H9 (cell line): ENCODE measurements at regions not wholly inside any gene's neighbourhood (a gene's known extent, or its start where the extent isn't known, plus 50 kb on each side); places are given as distances from the start of the nearest gene placed in this dataset.
A peak's percentile ranks its signal among the peaks of the same experiment; 100 is the strongest.

Experiments used
- DNase-seq: peaks from one replicate; pipeline ENCODE4 v3.0.0-alpha.2; 2017
- H2AFZ ChIP-seq: one replicate; pipeline ENCODE4 v1.6.1; 2013; ENCODE audit warnings: mild to moderate bottlenecking, low read length, control low read depth, moderate library complexity
- H2AK5ac ChIP-seq: 2 replicates; pipeline ENCODE4 v1.6.1; 2013; ENCODE audit warnings: low read length, control low read depth, mixed read lengths; ENCODE audit not compliant: insufficient read length
- H2BK120ac ChIP-seq: one replicate; pipeline ENCODE4 v1.6.1; 2013; ENCODE audit warnings: low read depth, mild to moderate bottlenecking, low read length, control low read depth, inconsistent platforms; ENCODE audit not compliant: poor library complexity, severe bottlenecking
- H2BK12ac ChIP-seq: 2 replicates; pipeline ENCODE4 v1.6.1; 2013; ENCODE audit warnings: low read length, control low read depth, mixed read lengths, low read depth; ENCODE audit not compliant: insufficient read length
- H2BK15ac ChIP-seq: 2 replicates; pipeline ENCODE4 v1.6.1; 2013; ENCODE audit warnings: low read depth, low read length, control low read depth
- H2BK20ac ChIP-seq: one replicate; pipeline ENCODE4 v1.6.1; 2013; ENCODE audit warnings: low read depth, mild to moderate bottlenecking, low read length, control low read depth, inconsistent platforms; ENCODE audit not compliant: poor library complexity, severe bottlenecking
- H2BK5ac ChIP-seq: 2 replicates; pipeline ENCODE4 v1.6.1; 2013; ENCODE audit warnings: low read length, control low read depth, mixed read lengths; ENCODE audit not compliant: insufficient read length
- H3K14ac ChIP-seq: 2 replicates; pipeline ENCODE4 v1.6.1; 2013; ENCODE audit warnings: low read length, control low read depth; ENCODE audit not compliant: insufficient read depth
- H3K18ac ChIP-seq: 2 replicates; pipeline ENCODE4 v1.6.1; 2013; ENCODE audit warnings: low read depth, mild to moderate bottlenecking, mixed read lengths, low read length, control low read depth; ENCODE audit not compliant: insufficient read length
- H3K23ac ChIP-seq: 2 replicates; pipeline ENCODE4 v1.6.1; 2013; ENCODE audit warnings: low read length, control low read depth, mixed read lengths, low read depth; ENCODE audit not compliant: insufficient read length
- H3K23me2 ChIP-seq: 2 replicates; pipeline ENCODE4 v1.6.1; 2013; ENCODE audit warnings: low read depth, mild to moderate bottlenecking, mixed read lengths, low read length, control low read depth; ENCODE audit not compliant: insufficient read length, poor library complexity, severe bottlenecking
- H3K27ac ChIP-seq: 2 replicates; pipeline ENCODE4 v1.5.1; 2013; ENCODE audit warnings: low read length, control low read depth, mixed read lengths, low read depth; ENCODE audit not compliant: insufficient read length
- H3K27me3 ChIP-seq: 2 replicates; pipeline ENCODE4 v1.6.1; 2013; ENCODE audit warnings: low read length, control low read depth, inconsistent platforms; ENCODE audit not compliant: insufficient read depth
- H3K4ac ChIP-seq: 2 replicates; pipeline ENCODE4 v1.6.1; 2013; ENCODE audit warnings: low read depth, mild to moderate bottlenecking, control low read depth, inconsistent platforms, low read length, moderate library complexity
- H3K4me1 ChIP-seq: 2 replicates; pipeline ENCODE4 v1.6.1; 2013; ENCODE audit warnings: low read length, control low read depth, inconsistent platforms; ENCODE audit not compliant: insufficient read depth
- H3K4me2 ChIP-seq: 2 replicates; pipeline ENCODE4 v1.6.1; 2013; ENCODE audit warnings: low read length, control low read depth, mixed read lengths; ENCODE audit not compliant: insufficient read length, insufficient read depth
- H3K56ac ChIP-seq: 2 replicates; pipeline ENCODE4 v1.6.1; 2013; ENCODE audit warnings: low read depth, mild to moderate bottlenecking, mixed read lengths, low read length, control low read depth; ENCODE audit not compliant: insufficient read length
- H3K79me1 ChIP-seq: 2 replicates; pipeline ENCODE4 v1.6.1; 2013; ENCODE audit warnings: low read depth, mild to moderate bottlenecking, moderate library complexity, low read length, control low read depth, inconsistent platforms; ENCODE audit not compliant: insufficient read depth, poor library complexity, severe bottlenecking
- H3K79me2 ChIP-seq: 2 replicates; pipeline ENCODE4 v1.6.1; 2013; ENCODE audit warnings: low read length, control low read depth, inconsistent platforms; ENCODE audit not compliant: insufficient read depth
- H3K9ac ChIP-seq: 2 replicates; pipeline ENCODE4 v1.6.1; 2013; ENCODE audit warnings: low read length, control low read depth, mixed read lengths; ENCODE audit not compliant: insufficient read length; ENCODE audit errors: extremely low read depth
- H3K9me3 ChIP-seq: one replicate; pipeline ENCODE4 v1.6.1; 2013; ENCODE audit warnings: low read depth, low read length, inconsistent platforms; ENCODE audit not compliant: control insufficient read depth
- H3T11ph ChIP-seq: one replicate; pipeline ENCODE4 v1.6.1; 2013; ENCODE audit warnings: mild to moderate bottlenecking, low read length, control low read depth, inconsistent platforms
- H4K20me1 ChIP-seq: one replicate; pipeline ENCODE4 v1.6.1; 2013; ENCODE audit not compliant: control insufficient read depth, insufficient read length, insufficient read depth
- H4K5ac ChIP-seq: 2 replicates; pipeline ENCODE4 v1.6.1; 2013; ENCODE audit warnings: low read depth, mild to moderate bottlenecking, mixed read lengths, low read length, control low read depth; ENCODE audit not compliant: insufficient read length
- H4K8ac ChIP-seq: replicated peaks from 2 replicates; pipeline ENCODE4 v1.6.1; 2013; ENCODE audit warnings: low read length, control low read depth, mixed read lengths, low read depth; ENCODE audit not compliant: insufficient read length
- H4K91ac ChIP-seq: 2 replicates; pipeline ENCODE4 v1.6.1; 2013; ENCODE audit warnings: low read depth, mild to moderate bottlenecking, moderate library complexity, mixed read lengths, low read length, control low read depth; ENCODE audit not compliant: insufficient read length
- H3K27ac Mint-ChIP-seq, 3 experiments: 2 replicates in 2 of 3; 3 replicates in 1 of 3; pipeline ENCODE4 v1.8.0; 2020 to 2021; ENCODE audit warnings: mixed read lengths in 3 of 3, mild to moderate bottlenecking in 1 of 3, moderate library complexity in 1 of 3
- H3K27me3 Mint-ChIP-seq: 2 replicates; pipeline ENCODE4 v1.8.0; 2021; ENCODE audit warnings: low read depth, mild to moderate bottlenecking, moderate library complexity, mixed read lengths
- H3K36me3 Mint-ChIP-seq, 3 experiments: 2 replicates in 2 of 3; 3 replicates in 1 of 3; pipeline ENCODE4 v1.8.0; 2020 to 2021; ENCODE audit warnings: low read depth in 3 of 3, mixed read lengths in 3 of 3; ENCODE audit not compliant: insufficient read depth in 1 of 3
- H3K4me1 Mint-ChIP-seq, 2 experiments: 2 replicates each; pipeline ENCODE4 v1.8.0; 2020; ENCODE audit warnings: mixed read lengths in 2 of 2
- H3K4me3 Mint-ChIP-seq, 2 experiments: 2 replicates in 1 of 2; 3 replicates in 1 of 2; pipeline ENCODE4 v1.8.0; 2020 to 2021; ENCODE audit warnings: mild to moderate bottlenecking in 2 of 2, mixed read lengths in 2 of 2, moderate library complexity in 1 of 2
- H3K9me3 Mint-ChIP-seq, 2 experiments: 2 replicates in 1 of 2; 3 replicates in 1 of 2; pipeline ENCODE4 v1.8.0; 2020; ENCODE audit warnings: mild to moderate bottlenecking in 2 of 2, mixed read lengths in 2 of 2, moderate library complexity in 1 of 2
- CTCF ChIP-seq: fragments of 200-600 bp; sonication (generic); conservative IDR thresholded peaks from 3 replicates; pipeline ENCODE4 v1.8.0; 2021; ENCODE audit warnings: antibody characterized with exemption, mild to moderate bottlenecking
- WGBS: extraction: QIAGEN DNeasy Blood & Tissue Kit; methylation state at CpG from one replicate; pipeline ENCODE4 v1.1.7; 2013; ENCODE audit warnings: missing lambda C conversion rate, low lambda C conversion rate, mixed read lengths; ENCODE audit not compliant: insufficient read length; ENCODE audit errors: extremely low coverage; 5-methylcytosine and 5-hydroxymethylcytosine counted together

DNA sequence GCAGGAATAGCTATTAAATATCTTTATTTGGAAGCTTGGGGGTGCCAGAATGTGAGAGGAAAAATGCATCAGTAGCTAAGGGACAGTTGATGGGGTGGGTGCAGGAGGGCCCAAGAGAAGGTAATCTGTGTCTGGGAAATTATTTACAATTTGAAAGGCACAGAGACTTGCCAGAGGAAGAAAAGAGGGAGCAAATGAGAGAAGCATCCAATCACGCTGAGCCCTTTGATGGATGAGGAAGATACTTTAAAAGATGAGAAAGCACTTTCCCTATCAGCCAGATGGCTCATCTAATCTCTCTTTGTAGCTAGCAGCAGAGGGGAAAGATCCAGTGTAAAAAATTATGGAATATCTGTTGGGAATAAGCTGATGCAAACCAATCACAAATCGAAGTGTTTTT lies 57.0 kb upstream of the ABCA1 start:
- no peak overlapping the region for H2AFZ ChIP-seq

More for the DNA sequence above, 57.0 kb upstream of the ABCA1 start:
- no peaks in the 10 kb centered on the region for H4K20me1 ChIP-seq
- H3K79me1 ChIP-seq, result no peaks in the 10 kb centered on the region
- peaks cover 4 to 7% of the 10 kb centered on the region in 2 experiments; a peak in 2 of 5 replicates for H3K9me3 Mint-ChIP-seq
- H2BK20ac ChIP-seq, result no peak overlapping the region
- H4K5ac ChIP-seq, result no peak overlapping the region
- no peaks in the 10 kb centered on the region for H3K79me2 ChIP-seq
- WGBS, result no CpG with 5 or more reads among the region's 2 CpGs
- 0 out of 7 replicates have a peak, but pooled peaks cover 0 to 1% (median 0%) of the 10 kb centered on the region in 3 experiments for H3K36me3 Mint-ChIP-seq
- no peak overlapping the region for H2BK12ac ChIP-seq
- H3K23ac ChIP-seq, result no peak overlapping the region
- no peak overlapping the region for H3K4ac ChIP-seq
- H4K91ac ChIP-seq, result no peak overlapping the region
- peaks cover 6 to 21% of the 10 kb centered on the region in 2 experiments for H3K4me1 Mint-ChIP-seq
- H3K14ac ChIP-seq, result no peak overlapping the region
- no peak for TF ChIP-seq CTCF
- 0 out of 7 replicates have a peak overlapping the region, but pooled peaks of 1 of the 3 experiments have one; percentile 1 for H3K27ac Mint-ChIP-seq
- H3K4me3 Mint-ChIP-seq, result no peak overlapping the region
- H3T11ph ChIP-seq, result no peak overlapping the region
- H3K56ac ChIP-seq, result no peak overlapping the region
- H2BK15ac ChIP-seq, result no peak overlapping the region
- H3K27ac ChIP-seq, result no peak overlapping the region
- no peaks in the 10 kb centered on the region; the same call in 1 of the 2 replicates for H3K27me3 ChIP-seq
- H2AK5ac ChIP-seq, result no peak overlapping the region
- H3K9me3 ChIP-seq, result no peaks in the 10 kb centered on the region
- H3K23me2 ChIP-seq, result no peaks in the 10 kb centered on the region
- H3K4me2 ChIP-seq, result no peak overlapping the region
- no peak overlapping the region for H4K8ac ChIP-seq
- H3K9ac ChIP-seq, result no peak overlapping the region
- no peaks in the 10 kb centered on the region for H3K4me1 ChIP-seq
- DNase-seq, result no peak
- no peak overlapping the region for H2BK120ac ChIP-seq
- no peak overlapping the region for H2BK5ac ChIP-seq
- peaks cover 19% of the 10 kb centered on the region for H3K27me3 Mint-ChIP-seq
- no peak overlapping the region for H3K18ac ChIP-seq
